ENCODE measurements at regions not wholly inside any gene's neighbourhood (a gene's known extent, or its start where the extent isn't known, plus 50 kb on each side); places are given as distances from the start of the nearest gene placed in this dataset.
"Not testable (repeated sequence)": the region's sequence is repeated elsewhere in the genome, so short reads cannot be mapped to it uniquely, and the experiment has no call there.

DNA sequence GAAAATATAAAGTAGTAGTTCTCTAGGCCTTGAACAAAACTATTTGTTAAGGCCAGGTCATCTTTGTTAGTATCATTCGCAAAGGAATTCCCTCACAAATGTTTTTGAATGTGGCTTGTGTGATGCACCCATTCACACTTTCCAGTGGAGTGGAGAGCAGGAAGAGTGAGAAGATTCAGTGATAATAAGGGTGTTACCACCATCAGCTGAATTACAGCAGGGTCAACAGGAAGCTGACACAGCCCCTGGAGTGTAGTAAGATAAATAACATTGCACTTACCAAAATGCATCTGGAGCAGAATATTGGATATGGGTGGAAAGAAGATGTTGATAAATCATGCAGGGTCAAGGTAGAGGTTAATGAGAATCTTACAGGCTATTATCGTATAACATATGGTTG, 231.0 kb downstream of the DSC3 start:
- TF ChIP-seq, protein P1, sequence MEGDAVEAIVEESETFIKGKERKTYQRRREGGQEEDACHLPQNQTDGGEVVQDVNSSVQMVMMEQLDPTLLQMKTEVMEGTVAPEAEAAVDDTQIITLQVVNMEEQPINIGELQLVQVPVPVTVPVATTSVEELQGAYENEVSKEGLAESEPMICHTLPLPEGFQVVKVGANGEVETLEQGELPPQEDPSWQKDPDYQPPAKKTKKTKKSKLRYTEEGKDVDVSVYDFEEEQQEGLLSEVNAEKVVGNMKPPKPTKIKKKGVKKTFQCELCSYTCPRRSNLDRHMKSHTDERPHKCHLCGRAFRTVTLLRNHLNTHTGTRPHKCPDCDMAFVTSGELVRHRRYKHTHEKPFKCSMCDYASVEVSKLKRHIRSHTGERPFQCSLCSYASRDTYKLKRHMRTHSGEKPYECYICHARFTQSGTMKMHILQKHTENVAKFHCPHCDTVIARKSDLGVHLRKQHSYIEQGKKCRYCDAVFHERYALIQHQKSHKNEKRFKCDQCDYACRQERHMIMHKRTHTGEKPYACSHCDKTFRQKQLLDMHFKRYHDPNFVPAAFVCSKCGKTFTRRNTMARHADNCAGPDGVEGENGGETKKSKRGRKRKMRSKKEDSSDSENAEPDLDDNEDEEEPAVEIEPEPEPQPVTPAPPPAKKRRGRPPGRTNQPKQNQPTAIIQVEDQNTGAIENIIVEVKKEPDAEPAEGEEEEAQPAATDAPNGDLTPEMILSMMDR (IDR thresholded peaks at IDR 0.05; ENCODE audit: low read depth, low read length) = no peak
- CTCF ChIA-PET = no interaction called here

DNA sequence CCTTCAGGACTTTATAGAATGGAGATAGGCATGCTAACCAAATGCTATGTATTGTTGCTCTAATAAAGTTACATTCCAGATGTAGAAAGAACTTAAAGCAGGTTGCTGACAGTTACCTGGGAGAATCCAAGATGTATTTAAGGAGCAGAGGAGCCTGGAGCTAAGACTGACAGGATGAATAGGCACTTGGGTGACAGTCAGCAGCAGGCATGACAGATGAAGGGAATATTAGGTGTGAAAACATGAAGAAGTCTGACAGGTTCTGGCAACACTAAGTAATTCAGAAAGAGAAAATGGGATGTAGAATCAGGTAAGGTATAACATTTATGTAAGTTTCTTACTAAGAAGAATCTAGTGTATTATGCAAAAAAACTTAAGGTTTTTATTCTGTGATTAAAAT, 232.0 kb downstream of the DSC3 start:
- no peak overlapping the region for H3K27ac ChIP-seq (ENCODE audit: low read depth, low read length)
- no peak for DNase-seq (ENCODE audit: low read depth, low spot score)
- TF ChIP-seq, protein P1 (IDR thresholded peaks at IDR 0.05; ENCODE audit: low read depth, low read length) = no peak
- no peak overlapping the region for H3K4me3 ChIP-seq (ENCODE audit: low read depth, low read length)
- CTCF ChIA-PET = no interaction called here
- POLR2A ChIA-PET = no interaction called here
- no peaks in the 10 kb centered on the region for H3K27me3 ChIP-seq (ENCODE audit: control insufficient read depth, insufficient read depth, low read length)
- no peaks in the 10 kb centered on the region for H3K9me3 ChIP-seq (ENCODE audit: control insufficient read depth, insufficient read depth, low read length)

More for the DNA sequence above, 231.0 kb downstream of the DSC3 start:
- Histone ChIP-seq H3K9me3 (ENCODE audit: control insufficient read depth, insufficient read depth, low read length) (no peaks in the 10 kb centered on the region), H3K27ac (ENCODE audit: low read depth, low read length) (no peak overlapping the region), H3K4me3 (ENCODE audit: low read depth, low read length) (no peak overlapping the region), H3K27me3 (ENCODE audit: control insufficient read depth, insufficient read depth, low read length) (no peaks in the 10 kb centered on the region)
- DNase-seq (ENCODE audit: low read depth, low spot score) = no peak
- POLR2A ChIA-PET = no interaction called here

DNA sequence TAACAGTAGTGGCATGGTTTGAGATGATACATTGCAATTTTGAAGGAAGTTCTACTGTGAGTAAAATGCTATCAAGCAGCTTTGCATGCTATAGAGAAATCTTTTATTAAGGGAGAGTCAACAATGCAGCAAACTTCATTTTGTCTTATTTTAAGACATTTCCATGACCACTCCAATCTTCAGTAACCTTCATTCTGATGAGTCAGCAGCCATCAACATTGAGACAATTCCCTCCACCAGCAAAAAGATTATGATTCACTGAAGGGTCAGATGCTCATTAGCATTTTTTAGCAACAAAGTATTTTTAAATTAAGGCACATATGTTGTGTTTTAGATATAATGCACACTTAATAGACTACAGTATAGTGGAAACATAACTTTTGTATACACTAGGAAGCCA, 235.7 kb downstream of the DSC3 start:
- Histone ChIP-seq H3K27ac (ENCODE audit: low read depth, low read length) (no peak overlapping the region), H3K27me3 (ENCODE audit: control insufficient read depth, insufficient read depth, low read length) (no peaks in the 10 kb centered on the region), H3K4me3 (ENCODE audit: low read depth, low read length) (no peak overlapping the region), H3K9me3 (ENCODE audit: control insufficient read depth, insufficient read depth, low read length) (peaks cover 4% of the 10 kb centered on the region; the same call in 1 of the 2 replicates)
- ChIA-PET POLR2A (no interaction called here), CTCF (no interaction called here)
- TF ChIP-seq, protein P1 (IDR thresholded peaks at IDR 0.05; ENCODE audit: low read depth, low read length) = no peak
- DNase-seq (ENCODE audit: low read depth, low spot score) = no peak

- Histone ChIP-seq H3K4me3 (ENCODE audit: low read depth, low read length) (no peak overlapping the region), H3K27me3 (ENCODE audit: control insufficient read depth, insufficient read depth, low read length) (no peaks in the 10 kb centered on the region), H3K9me3 (ENCODE audit: control insufficient read depth, insufficient read depth, low read length) (peaks cover 7% of the 10 kb centered on the region; the same call in 1 of the 2 replicates), H3K27ac (ENCODE audit: low read depth, low read length) (no peak overlapping the region)
- ChIA-PET POLR2A (no interaction called here), CTCF (no interaction called here)
- no peak for DNase-seq (ENCODE audit: low read depth, low spot score)
- TF ChIP-seq, protein P1 (IDR thresholded peaks at IDR 0.05; ENCODE audit: low read depth, low read length) = no peak
Observed at GRCh38 chr18:30800800-30801199, 241.7 kb downstream of the DSC3 start.

DNA sequence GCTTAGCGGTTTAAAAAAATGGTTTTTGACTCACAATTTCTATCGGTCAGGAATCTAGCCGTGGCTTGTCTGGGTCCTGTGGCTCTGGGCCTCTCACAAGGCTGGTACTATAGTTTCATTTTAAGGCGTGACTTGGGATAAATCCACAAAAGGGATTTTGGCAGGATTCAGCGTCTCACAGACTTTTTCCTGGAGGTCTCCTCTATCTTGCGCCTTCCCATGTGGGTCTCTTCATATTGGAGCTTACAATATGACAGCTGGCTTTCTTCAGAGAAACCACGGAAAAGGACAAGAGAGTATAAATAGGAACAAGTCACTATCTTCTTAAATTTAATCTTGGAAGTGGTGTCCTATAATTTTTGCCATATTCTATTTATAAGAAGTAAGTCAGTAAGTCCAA, 250.5 kb downstream of the DSC3 start:
- POLR2A ChIA-PET = no interaction called here
- Histone ChIP-seq H3K27ac (ENCODE audit: low read depth, low read length) (no peak overlapping the region), H3K27me3 (ENCODE audit: control insufficient read depth, insufficient read depth, low read length) (no peaks in the 10 kb centered on the region), H3K9me3 (ENCODE audit: control insufficient read depth, insufficient read depth, low read length) (peaks cover 11% of the 10 kb centered on the region), H3K4me3 (ENCODE audit: low read depth, low read length) (no peak overlapping the region)
- TF ChIP-seq, protein P1 (IDR thresholded peaks at IDR 0.05; ENCODE audit: low read depth, low read length) = no peak
- no peak for DNase-seq (ENCODE audit: low read depth, low spot score)
- CTCF ChIA-PET = no interaction called here

- H3K4me3 ChIP-seq (ENCODE audit: low read depth, low read length); H3K27me3 ChIP-seq (ENCODE audit: control insufficient read depth, insufficient read depth, low read length); CTCF ChIA-PET; DNase-seq (ENCODE audit: low read depth, low spot score); POLR2A ChIA-PET; H3K27ac ChIP-seq (ENCODE audit: low read depth, low read length): not testable (repeated sequence)
- H3K9me3 ChIP-seq (ENCODE audit: control insufficient read depth, insufficient read depth, low read length) = peaks cover 13% of the 10 kb centered on the region
Observed at GRCh38 chr18:30788411-30788991, 254.0 kb downstream of the DSC3 start.

All from AG04450 (cell line).